GM12864 (cell line): ENCODE measurements at regions not wholly inside any gene's neighbourhood (a gene's known extent, or its start where the extent isn't known, plus 50 kb on each side); places are given as distances from the start of the nearest gene placed in this dataset.

Source experiments
- DNase-seq: peaks from one replicate; pipeline ENCODE4 v3.0.0-alpha.2; 2011; ENCODE audit warnings: low read depth
- H3K4me3 ChIP-seq: 2 replicates; pipeline ENCODE4 v1.5.1; 2011; ENCODE audit warnings: mild to moderate bottlenecking, low read depth, low read length, control low read depth
- CTCF ChIP-seq: IDR thresholded peaks from 2 replicates; pipeline ENCODE4 v1.5.1; 2011; ENCODE audit warnings: low read depth, mild to moderate bottlenecking, moderate library complexity, low read length, control low read depth, inconsistent platforms; ENCODE audit errors: missing control alignments

- no peak for DNase-seq
- H3K4me3 ChIP-seq = no peak overlapping the region
- no peak for TF ChIP-seq CTCF
These were observed 262.6 kb upstream of the NEBL start for GRCh38 chr10:21159669-21160068.

GRCh38 chr10:21158301-21158700 lies 261.2 kb upstream of the NEBL start:
- DNase-seq = no peak
- TF ChIP-seq CTCF = no peak
- no peak overlapping the region for H3K4me3 ChIP-seq

GRCh38 chr10:21157664-21158063 lies 260.6 kb upstream of the NEBL start:
- no peak overlapping the region for H3K4me3 ChIP-seq
- no peak for TF ChIP-seq CTCF
- no peak for DNase-seq

GRCh38 chr10:21150166-21150565 lies 253.1 kb upstream of the NEBL start:
- no peak for DNase-seq
- no peak for TF ChIP-seq CTCF
- H3K4me3 ChIP-seq = no peak overlapping the region

- no peak overlapping the region for H3K4me3 ChIP-seq
- no peak for DNase-seq
- TF ChIP-seq CTCF = no peak
These were observed 249.3 kb upstream of the NEBL start for GRCh38 chr10:21146436-21146789.

- no peak for TF ChIP-seq CTCF
- DNase-seq = no peak
- H3K4me3 ChIP-seq = no peak overlapping the region
These were observed 248.8 kb upstream of the NEBL start for GRCh38 chr10:21145751-21146435.

GRCh38 chr10:21144047-21144446 lies 246.9 kb upstream of the NEBL start:
- no peak for DNase-seq
- TF ChIP-seq CTCF = no peak
- H3K4me3 ChIP-seq = no peak overlapping the region
